A549 (cell line): ENCODE measurements at regions not wholly inside any gene's neighbourhood (a gene's known extent, or its start where the extent isn't known, plus 50 kb on each side); places are given as distances from the start of the nearest gene placed in this dataset.

Source experiments
- ATAC-seq, 2 experiments: fragments of 200-7000 bp in 1 of 2; fragments of >200 bp in 1 of 2; cut with Nextera tagmentation in 1 of 2; cut with Tn5 transposase in 1 of 2; 3 replicates each; pipeline versions ENCODE4 v1.8.0 to v1.9.1; 2018 to 2020; ENCODE audit warnings: mild to moderate bottlenecking in 1 of 2, moderate library complexity in 1 of 2
- CTCF ChIA-PET: fragments of 300-600 bp; sonication (Branson Sonifier 250); formaldehyde crosslinking; extraction: SDS; loops from one replicate; lab custom pipeline; 2021; ENCODE audit warnings: antibody characterized with exemption, inconsistent platforms; lab: Yijun Ruan, JAX
- POLR2A ChIA-PET: fragments of 350-600 bp; formaldehyde crosslinking; extraction: SDS; loops from one replicate; lab custom pipeline; 2021; ENCODE audit warnings: antibody characterized with exemption, inconsistent platforms; lab: Yijun Ruan, JAX
- DNase-seq, 2 experiments: peaks; one replicate each; pipeline versions ENCODE4 v3.0.0 to v3.0.0-alpha.2; 2011 to 2016; ENCODE audit warnings: low read depth in 1 of 2, low spot score in 1 of 2
- FAIRE-seq: peaks from 2 replicates; lab custom pipeline; 2011; peaks lifted over from hg19 to GRCh38; lab: Jason Lieb, UNC
- H3K27ac ChIP-seq, 2 experiments: fragments of >200 bp; sonication (Bioruptor Twin); formaldehyde crosslinking; 3 replicates each; pipeline ENCODE4 v1.5.1; 2016 to 2017
- H3K4me1 ChIP-seq: fragments of >200 bp; sonication (Bioruptor Twin); formaldehyde crosslinking; 3 replicates; pipeline ENCODE4 v1.6.1; 2016
- H3K4me2 ChIP-seq: fragments of >200 bp; sonication (Bioruptor Twin); formaldehyde crosslinking; 3 replicates; pipeline ENCODE4 v1.6.1; 2016
- H3K4me3 ChIP-seq: fragments of >200 bp; sonication (Bioruptor Twin); formaldehyde crosslinking; 3 replicates; pipeline ENCODE4 v1.5.1; 2016
- H3K9me3 ChIP-seq: fragments of >200 bp; sonication (Bioruptor Twin); formaldehyde crosslinking; 3 replicates; pipeline ENCODE4 v1.6.1; 2016
- CBX8 ChIP-seq: fragments of 200-600 bp; sonication (generic); IDR thresholded peaks from 2 replicates; pipeline ENCODE4 v1.6.1; 2016
- CHD2 ChIP-seq: fragments of 150-350 bp; IDR thresholded peaks from 2 replicates; pipeline ENCODE4 v1.6.1; 2014; ENCODE audit warnings: low read length; ENCODE audit not compliant: partially characterized antibody
- EHF ChIP-seq: fragments of 250-450 bp; sonication (Bioruptor Pico); IDR thresholded peaks from 2 replicates; pipeline ENCODE4 v1.5.0; 2020; ENCODE audit warnings: mild to moderate bottlenecking
- EP300 ChIP-seq, 2 experiments: fragments of >200 bp; sonication (Bioruptor Twin); formaldehyde crosslinking; IDR thresholded peaks; 2 replicates in 1 of 2; 3 replicates in 1 of 2; pipeline ENCODE4 v1.6.1; 2016 to 2017
- FOSL2 ChIP-seq, 2 experiments: fragments of 450-650 bp in 1 of 2; fragments of >200 bp in 1 of 2; sonication (Bioruptor Twin) in 1 of 2; formaldehyde crosslinking; IDR thresholded peaks; 2 replicates each; pipeline versions ENCODE4 v1.5.0 to v1.6.1; 2016 to 2020; ENCODE audit warnings: mild to moderate bottlenecking in 1 of 2, moderate library complexity in 1 of 2
- FOXS1 ChIP-seq: fragments of 250-450 bp; sonication (Bioruptor Pico); IDR thresholded peaks from 2 replicates; pipeline ENCODE4 v1.5.0; 2020; ENCODE audit warnings: mild to moderate bottlenecking, moderate library complexity
- HDAC2 ChIP-seq: fragments of 200-600 bp; sonication (generic); IDR thresholded peaks from 2 replicates; pipeline ENCODE4 v1.6.1; 2016
- HOXB13 ChIP-seq: fragments of 250-450 bp; sonication (Bioruptor Pico); IDR thresholded peaks from 2 replicates; pipeline ENCODE4 v1.5.0; 2020; ENCODE audit warnings: low read depth, mild to moderate bottlenecking, moderate library complexity
- HOXB5 ChIP-seq: fragments of 250-450 bp; sonication (Bioruptor Pico); IDR thresholded peaks from 2 replicates; pipeline ENCODE4 v1.5.0; 2020; ENCODE audit warnings: mild to moderate bottlenecking, moderate library complexity
- JUN ChIP-seq, 2 experiments: fragments of >200 bp; sonication (Bioruptor Twin); formaldehyde crosslinking; IDR thresholded peaks; 2 replicates in 1 of 2; 3 replicates in 1 of 2; pipeline ENCODE4 v1.6.1; 2016 to 2017
- MYC ChIP-seq: IDR thresholded peaks from 2 replicates; pipeline ENCODE4 v1.6.1; 2012; ENCODE audit warnings: mild to moderate bottlenecking, inconsistent platforms, low read length, improper control_type of control experiment, borderline replicate concordance
- NR3C1 ChIP-seq: fragments of >200 bp; sonication (Bioruptor Twin); formaldehyde crosslinking; IDR thresholded peaks from 3 replicates; pipeline ENCODE4 v1.6.1; 2017
- PHF8 ChIP-seq: fragments of 200-600 bp; sonication (generic); IDR thresholded peaks from 2 replicates; pipeline ENCODE4 v1.6.1; 2016; ENCODE audit warnings: low read depth, mild to moderate bottlenecking, antibody characterized with exemption, moderate library complexity, borderline replicate concordance
- RAD21 ChIP-seq, 2 experiments: fragments of >200 bp in 1 of 2; sonication (Bioruptor Twin) in 1 of 2; formaldehyde crosslinking in 1 of 2; IDR thresholded peaks in 1 of 2; conservative IDR thresholded peaks in 1 of 2; 2 replicates in 1 of 2; 3 replicates in 1 of 2; pipeline ENCODE4 v1.6.1; 2012 to 2018; ENCODE audit warnings: inconsistent platforms in 1 of 2
- TP53 ChIP-seq: fragments of 250-450 bp; sonication (Bioruptor Pico); IDR thresholded peaks from 2 replicates; pipeline ENCODE4 v1.5.0; 2021; ENCODE audit warnings: mild to moderate bottlenecking, moderate library complexity
- ZFP36 ChIP-seq: fragments of 450-650 bp; IDR thresholded peaks from 2 replicates; pipeline ENCODE4 v1.6.1; 2014; ENCODE audit warnings: borderline replicate concordance; ENCODE audit not compliant: partially characterized antibody
- ZNF302 ChIP-seq: fragments of 250-450 bp; sonication (Bioruptor Pico); IDR thresholded peaks from 2 replicates; pipeline ENCODE4 v1.9.0; 2021; ENCODE audit warnings: inconsistent platforms, mild to moderate bottlenecking, moderate library complexity
- WGBS: methylation state at CpG from one replicate; pipeline ENCODE4 v1.1.6; 2017; ENCODE audit errors: missing lambda C conversion rate; 5-methylcytosine and 5-hydroxymethylcytosine counted together
- TF ChIP-seq, protein P1 (sequence below): fragments of 450-650 bp; IDR thresholded peaks from 2 replicates; pipeline ENCODE4 v1.6.1; 2014; ENCODE audit warnings: antibody characterized with exemption
- TF ChIP-seq, protein P2 (sequence below): fragments of 200-600 bp; sonication (generic); IDR thresholded peaks from 2 replicates; pipeline ENCODE4 v1.6.1; 2016; ENCODE audit warnings: antibody characterized with exemption, mild to moderate bottlenecking, moderate library complexity
- TF ChIP-seq, protein P3 (sequence below): fragments of >200 bp; sonication (Bioruptor Twin); formaldehyde crosslinking; IDR thresholded peaks from 3 replicates; pipeline ENCODE4 v1.6.1; 2016
- TF ChIP-seq, protein P4 (sequence below): IDR thresholded peaks from 2 replicates; pipeline ENCODE4 v1.6.1; 2012
- TF ChIP-seq, protein P5 (sequence below): fragments of 150-350 bp; IDR thresholded peaks from 2 replicates; pipeline ENCODE4 v1.6.1; 2014; ENCODE audit warnings: low read depth, mild to moderate bottlenecking, low read length
- TF ChIP-seq, protein P6 (sequence below): IDR thresholded peaks from 2 replicates; pipeline ENCODE4 v1.6.1; 2012; ENCODE audit warnings: low read depth, borderline replicate concordance

DNA sequence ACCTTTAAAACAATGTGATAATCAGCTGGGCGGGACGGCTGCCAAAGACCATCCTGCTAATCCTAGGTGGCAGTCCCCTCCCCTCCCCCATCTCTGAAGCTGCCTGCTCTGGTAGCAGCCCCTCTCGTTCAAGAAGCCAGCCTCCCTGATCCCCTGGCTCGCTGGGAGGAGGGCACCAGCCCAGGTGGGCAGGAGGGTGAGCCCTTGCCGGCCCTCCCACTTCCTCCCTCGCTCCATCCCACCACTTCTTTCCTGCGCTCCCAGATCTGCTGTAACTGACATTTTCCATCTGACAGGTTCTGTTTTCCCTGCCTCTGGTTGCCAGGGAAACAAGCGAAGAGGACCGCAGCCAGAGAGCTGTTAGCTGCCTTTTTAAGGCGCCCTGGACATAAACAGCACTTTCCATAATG, 155.7 kb upstream of the TNRC6C start:
- H3K4me2 ChIP-seq = no peak overlapping the region
- ATAC-seq = no peak; a peak in 1 of 6 replicates

DNA sequence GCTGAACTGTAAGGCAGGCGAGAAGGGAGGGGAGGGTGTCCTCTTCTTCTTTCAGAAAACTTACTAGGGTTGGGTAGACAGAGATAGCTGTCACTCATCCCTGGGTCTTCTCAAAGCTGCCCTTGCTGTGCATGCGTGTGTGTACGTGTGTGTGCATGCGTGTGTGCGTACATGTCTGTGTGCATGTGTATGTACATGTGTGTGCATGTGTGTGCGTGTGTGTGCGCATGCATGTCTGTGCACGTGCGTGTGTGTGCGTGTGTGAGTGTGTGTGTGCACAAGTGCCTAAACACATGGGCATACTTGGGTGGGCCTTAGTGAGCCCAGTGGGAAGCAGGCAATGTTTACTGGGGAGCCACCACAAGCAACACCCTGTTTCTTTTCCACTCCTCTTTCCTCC, 154.8 kb upstream of the TNRC6C start:
- 76% methylated on average over 10 of the region's 10 CpGs for WGBS
- Histone ChIP-seq H3K27ac (no peak overlapping the region), H3K4me3 (no peak overlapping the region), H3K4me1 (no peaks in the 10 kb centered on the region), H3K9me3 (no peaks in the 10 kb centered on the region), H3K4me2 (no peak overlapping the region)
- POLR2A ChIA-PET = interaction anchor here (2.5 kb wide), 1 partner anchor 155 kb away, joined by 9 read pairs; the partner anchor contains the start of gene TNRC6C
- no peak for ATAC-seq
- TF ChIP-seq, protein P1, sequence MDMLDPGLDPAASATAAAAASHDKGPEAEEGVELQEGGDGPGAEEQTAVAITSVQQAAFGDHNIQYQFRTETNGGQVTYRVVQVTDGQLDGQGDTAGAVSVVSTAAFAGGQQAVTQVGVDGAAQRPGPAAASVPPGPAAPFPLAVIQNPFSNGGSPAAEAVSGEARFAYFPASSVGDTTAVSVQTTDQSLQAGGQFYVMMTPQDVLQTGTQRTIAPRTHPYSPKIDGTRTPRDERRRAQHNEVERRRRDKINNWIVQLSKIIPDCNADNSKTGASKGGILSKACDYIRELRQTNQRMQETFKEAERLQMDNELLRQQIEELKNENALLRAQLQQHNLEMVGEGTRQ = no peak
- no peak for TF ChIP-seq RAD21 (conservative IDR thresholded peaks at IDR 0.05 in 1 of 2, IDR thresholded peaks at IDR 0.05 in 1 of 2)
- TF ChIP-seq, protein P2, sequence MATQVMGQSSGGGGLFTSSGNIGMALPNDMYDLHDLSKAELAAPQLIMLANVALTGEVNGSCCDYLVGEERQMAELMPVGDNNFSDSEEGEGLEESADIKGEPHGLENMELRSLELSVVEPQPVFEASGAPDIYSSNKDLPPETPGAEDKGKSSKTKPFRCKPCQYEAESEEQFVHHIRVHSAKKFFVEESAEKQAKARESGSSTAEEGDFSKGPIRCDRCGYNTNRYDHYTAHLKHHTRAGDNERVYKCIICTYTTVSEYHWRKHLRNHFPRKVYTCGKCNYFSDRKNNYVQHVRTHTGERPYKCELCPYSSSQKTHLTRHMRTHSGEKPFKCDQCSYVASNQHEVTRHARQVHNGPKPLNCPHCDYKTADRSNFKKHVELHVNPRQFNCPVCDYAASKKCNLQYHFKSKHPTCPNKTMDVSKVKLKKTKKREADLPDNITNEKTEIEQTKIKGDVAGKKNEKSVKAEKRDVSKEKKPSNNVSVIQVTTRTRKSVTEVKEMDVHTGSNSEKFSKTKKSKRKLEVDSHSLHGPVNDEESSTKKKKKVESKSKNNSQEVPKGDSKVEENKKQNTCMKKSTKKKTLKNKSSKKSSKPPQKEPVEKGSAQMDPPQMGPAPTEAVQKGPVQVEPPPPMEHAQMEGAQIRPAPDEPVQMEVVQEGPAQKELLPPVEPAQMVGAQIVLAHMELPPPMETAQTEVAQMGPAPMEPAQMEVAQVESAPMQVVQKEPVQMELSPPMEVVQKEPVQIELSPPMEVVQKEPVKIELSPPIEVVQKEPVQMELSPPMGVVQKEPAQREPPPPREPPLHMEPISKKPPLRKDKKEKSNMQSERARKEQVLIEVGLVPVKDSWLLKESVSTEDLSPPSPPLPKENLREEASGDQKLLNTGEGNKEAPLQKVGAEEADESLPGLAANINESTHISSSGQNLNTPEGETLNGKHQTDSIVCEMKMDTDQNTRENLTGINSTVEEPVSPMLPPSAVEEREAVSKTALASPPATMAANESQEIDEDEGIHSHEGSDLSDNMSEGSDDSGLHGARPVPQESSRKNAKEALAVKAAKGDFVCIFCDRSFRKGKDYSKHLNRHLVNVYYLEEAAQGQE = no peak
- no peak for TF ChIP-seq FOSL2 (IDR thresholded peaks at IDR 0.05)
- no peak for TF ChIP-seq FOSL2 (CRISPR knock-in tag; IDR thresholded peaks at IDR 0.05)
- TF ChIP-seq, protein P3, sequence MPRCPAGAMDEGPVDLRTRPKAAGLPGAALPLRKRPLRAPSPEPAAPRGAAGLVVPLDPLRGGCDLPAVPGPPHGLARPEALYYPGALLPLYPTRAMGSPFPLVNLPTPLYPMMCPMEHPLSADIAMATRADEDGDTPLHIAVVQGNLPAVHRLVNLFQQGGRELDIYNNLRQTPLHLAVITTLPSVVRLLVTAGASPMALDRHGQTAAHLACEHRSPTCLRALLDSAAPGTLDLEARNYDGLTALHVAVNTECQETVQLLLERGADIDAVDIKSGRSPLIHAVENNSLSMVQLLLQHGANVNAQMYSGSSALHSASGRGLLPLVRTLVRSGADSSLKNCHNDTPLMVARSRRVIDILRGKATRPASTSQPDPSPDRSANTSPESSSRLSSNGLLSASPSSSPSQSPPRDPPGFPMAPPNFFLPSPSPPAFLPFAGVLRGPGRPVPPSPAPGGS = no peak
- no peak for DNase-seq
- CTCF ChIA-PET = interaction anchor here (1.5 kb wide), 1 partner anchor 210 kb away, joined by 3 read pairs; no protein-coding TSS in a partner anchor
- no peak for FAIRE-seq

More for the DNA sequence above, 155.7 kb upstream of the TNRC6C start:
- TF ChIP-seq HOXB13 (CRISPR knock-in tag) = no peak
- TF ChIP-seq, protein P3 = no peak
- no peak for TF ChIP-seq HOXB5 (CRISPR knock-in tag)
- no peak for TF ChIP-seq ZNF302
- TF ChIP-seq TP53 (CRISPR knock-in tag) = no peak
- TF ChIP-seq MYC = no peak
- no peak for TF ChIP-seq JUN (IDR thresholded peaks at IDR 0.05)
- TF ChIP-seq PHF8 = no peak
- no peak for TF ChIP-seq EHF (CRISPR knock-in tag)
- TF ChIP-seq HDAC2 = no peak
- TF ChIP-seq, protein P4, sequence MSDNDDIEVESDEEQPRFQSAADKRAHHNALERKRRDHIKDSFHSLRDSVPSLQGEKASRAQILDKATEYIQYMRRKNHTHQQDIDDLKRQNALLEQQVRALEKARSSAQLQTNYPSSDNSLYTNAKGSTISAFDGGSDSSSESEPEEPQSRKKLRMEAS = no peak
- TF ChIP-seq, protein P5, sequence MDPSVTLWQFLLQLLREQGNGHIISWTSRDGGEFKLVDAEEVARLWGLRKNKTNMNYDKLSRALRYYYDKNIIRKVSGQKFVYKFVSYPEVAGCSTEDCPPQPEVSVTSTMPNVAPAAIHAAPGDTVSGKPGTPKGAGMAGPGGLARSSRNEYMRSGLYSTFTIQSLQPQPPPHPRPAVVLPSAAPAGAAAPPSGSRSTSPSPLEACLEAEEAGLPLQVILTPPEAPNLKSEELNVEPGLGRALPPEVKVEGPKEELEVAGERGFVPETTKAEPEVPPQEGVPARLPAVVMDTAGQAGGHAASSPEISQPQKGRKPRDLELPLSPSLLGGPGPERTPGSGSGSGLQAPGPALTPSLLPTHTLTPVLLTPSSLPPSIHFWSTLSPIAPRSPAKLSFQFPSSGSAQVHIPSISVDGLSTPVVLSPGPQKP = no peak
- TF ChIP-seq, protein P6, sequence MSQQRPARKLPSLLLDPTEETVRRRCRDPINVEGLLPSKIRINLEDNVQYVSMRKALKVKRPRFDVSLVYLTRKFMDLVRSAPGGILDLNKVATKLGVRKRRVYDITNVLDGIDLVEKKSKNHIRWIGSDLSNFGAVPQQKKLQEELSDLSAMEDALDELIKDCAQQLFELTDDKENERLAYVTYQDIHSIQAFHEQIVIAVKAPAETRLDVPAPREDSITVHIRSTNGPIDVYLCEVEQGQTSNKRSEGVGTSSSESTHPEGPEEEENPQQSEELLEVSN = no peak
- TF ChIP-seq CHD2 = no peak
- no peak for TF ChIP-seq NR3C1
- TF ChIP-seq ZFP36 = no peak
- TF ChIP-seq FOSL2 (IDR thresholded peaks at IDR 0.05) = no peak
- TF ChIP-seq FOSL2 (CRISPR knock-in tag; IDR thresholded peaks at IDR 0.05) = no peak
- TF ChIP-seq CBX8 = no peak
- no peak for TF ChIP-seq FOXS1
- TF ChIP-seq EP300 (IDR thresholded peaks at IDR 0.05) = no peak
- WGBS = 40% methylated on average over 10 of the region's 10 CpGs
- no peak overlapping the region for H3K27ac ChIP-seq
- CTCF ChIA-PET = interaction anchor here (1.0 to 1.5 kb wide), 3 partner anchors 13 to 211 kb away, joined by 3 to 4 read pairs (median 3); no protein-coding TSS in a partner anchor
- POLR2A ChIA-PET = interaction anchor here (2.5 kb wide), 1 partner anchor 156 kb away, joined by 9 read pairs; the partner anchor contains the start of gene TNRC6C
- H3K9me3 ChIP-seq = no peaks in the 10 kb centered on the region
- H3K4me3 ChIP-seq = no peak overlapping the region
- H3K4me1 ChIP-seq = no peaks in the 10 kb centered on the region
- DNase-seq = no peak
- no peak for FAIRE-seq
